ENCODE measurements at regions not wholly inside any gene's neighbourhood (a gene's known extent, or its start where the extent isn't known, plus 50 kb on each side); places are given as distances from the start of the nearest gene placed in this dataset.

- DNase-seq (ENCODE audit: low spot score): no peak
These were observed 118.4 kb upstream of the SLC7A1 start for GRCh38 chr13:29713839-29714238.

- DNase-seq (ENCODE audit: low spot score): no peak
These were observed 116.3 kb upstream of the SLC7A1 start for GRCh38 chr13:29711776-29712175.

GRCh38 chr13:29710511-29710910 is 115.0 kb upstream of the SLC7A1 start:
- no peak for DNase-seq (ENCODE audit: low spot score)

GRCh38 chr13:29709407-29710069 is 114.0 kb upstream of the SLC7A1 start:
- no peak for DNase-seq (ENCODE audit: low spot score)

GRCh38 chr13:29707876-29708543 is 112.5 kb upstream of the SLC7A1 start:
- peak; percentile 12 for DNase-seq (ENCODE audit: low spot score)

GRCh38 chr13:29706923-29707322 is 111.4 kb upstream of the SLC7A1 start:
- no peak for DNase-seq (ENCODE audit: low spot score)

GRCh38 chr13:29704648-29705047 is 109.2 kb upstream of the SLC7A1 start:
- DNase-seq (ENCODE audit: low spot score): no peak

GRCh38 chr13:29703421-29703820 is 107.9 kb upstream of the SLC7A1 start:
- DNase-seq (ENCODE audit: low spot score): no peak

- DNase-seq (ENCODE audit: low spot score): peak; percentile 55
These were observed 107.4 kb upstream of the SLC7A1 start for GRCh38 chr13:29702912-29703351.

GRCh38 chr13:29698106-29698505 is 102.6 kb upstream of the SLC7A1 start:
- DNase-seq (ENCODE audit: low spot score): no peak

GRCh38 chr13:29696606-29697005 is 101.1 kb upstream of the SLC7A1 start:
- DNase-seq (ENCODE audit: low spot score): no peak

- DNase-seq (ENCODE audit: low spot score): no peak
These were observed 97.9 kb upstream of the SLC7A1 start for GRCh38 chr13:29693275-29693945.

- DNase-seq (ENCODE audit: low spot score): no peak
These were observed 94.1 kb upstream of the SLC7A1 start for GRCh38 chr13:29689548-29689947.

GRCh38 chr13:29688193-29688592 is 92.7 kb upstream of the SLC7A1 start:
- DNase-seq (ENCODE audit: low spot score): no peak

GRCh38 chr13:29684441-29684840 is 89.0 kb upstream of the SLC7A1 start:
- DNase-seq (ENCODE audit: low spot score): no peak

- DNase-seq (ENCODE audit: low spot score): no peak
These were observed 87.6 kb upstream of the SLC7A1 start for GRCh38 chr13:29683041-29683440.

GRCh38 chr13:29681864-29682263 is 86.4 kb upstream of the SLC7A1 start:
- DNase-seq (ENCODE audit: low spot score): no peak

GRCh38 chr13:29679396-29680053 is 84.0 kb upstream of the SLC7A1 start:
- no peak for DNase-seq (ENCODE audit: low spot score)

- DNase-seq (ENCODE audit: low spot score): no peak
These were observed 82.1 kb upstream of the SLC7A1 start for GRCh38 chr13:29677627-29678026.

- DNase-seq (ENCODE audit: low spot score): no peak
These were observed 81.5 kb upstream of the SLC7A1 start for GRCh38 chr13:29676941-29677452.

GRCh38 chr13:29676535-29676934 is 81.0 kb upstream of the SLC7A1 start:
- no peak for DNase-seq (ENCODE audit: low spot score)

- no peak for DNase-seq (ENCODE audit: low spot score)
These were observed 79.0 kb upstream of the SLC7A1 start for GRCh38 chr13:29674532-29674931.
